Tibial artery (tissue), 4 donors: ENCODE measurements at regions not wholly inside any gene's neighbourhood (a gene's known extent, or its start where the extent isn't known, plus 50 kb on each side); places are given as distances from the start of the nearest gene placed in this dataset.

Experiments used
- DNase-seq, 2 donors: peaks; one replicate each; pipeline ENCODE4 v3.0.0-alpha.2; 2019
- H3K27ac ChIP-seq, 2 donors: fragments of 200-600 bp; sonication (generic) in 1 of 2; 1 replicate in 1 of 2; 2 replicates in 1 of 2; pipeline ENCODE4 v1.5.1; 2018 to 2019; ENCODE audit warnings: mild to moderate bottlenecking in 1 of 2
- H3K27me3 ChIP-seq, 2 donors: fragments of 200-600 bp; sonication (generic) in 1 of 2; one replicate each; pipeline versions ENCODE4 v1.5.1 to v1.6.0; 2016 to 2019
- H3K36me3 ChIP-seq, 3 donors: fragments of 200-600 bp; sonication (generic) in 2 of 3; one replicate each; pipeline ENCODE4 v1.5.1; 2016 to 2019; ENCODE audit warnings: mild to moderate bottlenecking in 2 of 3
- H3K4me1 ChIP-seq, 4 donors: fragments of 200-600 bp; sonication (generic) in 2 of 4; 1 replicate in 3 of 4; 2 replicates in 1 of 4; pipeline ENCODE4 v1.5.1; 2016 to 2019
- H3K4me3 ChIP-seq, 2 donors: fragments of 200-600 bp; sonication (generic) in 1 of 2; 1 replicate in 1 of 2; 2 replicates in 1 of 2; pipeline ENCODE4 v1.5.1; 2018 to 2019; ENCODE audit warnings: mild to moderate bottlenecking in 2 of 2
- H3K9me3 ChIP-seq, 3 donors: fragments of 200-600 bp; sonication (generic) in 1 of 3; one replicate each; pipeline ENCODE4 v1.5.1; 2016 to 2019
- intact Hi-C: fragments of 100-400 bp; cut with DNase I; formaldehyde crosslinking; loops from one replicate; pipeline ENCODE4 v1.15.0; 2023; ENCODE audit warnings: low total_unique reads
- TF ChIP-seq, protein P1 (sequence below), 2 experiments: fragments of 200-600 bp in 1 of 2; fragments of 450-650 bp in 1 of 2; IDR thresholded peaks; one replicate each; pipeline ENCODE4 v1.5.1; 2017 to 2019; ENCODE audit warnings: antibody characterized with exemption in 2 of 2, mild to moderate bottlenecking in 1 of 2, moderate library complexity in 1 of 2

DNA sequence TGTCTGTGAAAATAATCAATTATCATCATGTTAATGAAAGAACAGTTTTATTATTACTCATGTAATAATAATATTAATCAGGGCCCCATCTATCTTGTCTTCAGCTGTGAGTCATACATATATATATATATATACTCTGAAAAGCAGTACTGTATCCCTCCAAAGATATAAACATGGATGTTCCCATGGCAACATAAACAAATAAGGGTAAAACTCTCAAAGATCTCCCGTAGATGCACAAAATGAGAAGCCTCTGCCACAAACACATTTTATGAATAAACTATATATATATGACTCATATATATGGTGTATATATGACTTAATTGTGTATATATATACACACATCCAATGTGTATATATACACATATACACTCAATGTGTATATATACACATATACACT, 163.8 kb upstream of the ARHGEF26 start:
- no peaks in the 10 kb centered on the region for H3K27me3 ChIP-seq
- H3K27ac ChIP-seq, result no peak overlapping the region
- intact Hi-C loops, result no loop called here
- H3K4me3 ChIP-seq, result no peak overlapping the region
- TF ChIP-seq, protein P1, sequence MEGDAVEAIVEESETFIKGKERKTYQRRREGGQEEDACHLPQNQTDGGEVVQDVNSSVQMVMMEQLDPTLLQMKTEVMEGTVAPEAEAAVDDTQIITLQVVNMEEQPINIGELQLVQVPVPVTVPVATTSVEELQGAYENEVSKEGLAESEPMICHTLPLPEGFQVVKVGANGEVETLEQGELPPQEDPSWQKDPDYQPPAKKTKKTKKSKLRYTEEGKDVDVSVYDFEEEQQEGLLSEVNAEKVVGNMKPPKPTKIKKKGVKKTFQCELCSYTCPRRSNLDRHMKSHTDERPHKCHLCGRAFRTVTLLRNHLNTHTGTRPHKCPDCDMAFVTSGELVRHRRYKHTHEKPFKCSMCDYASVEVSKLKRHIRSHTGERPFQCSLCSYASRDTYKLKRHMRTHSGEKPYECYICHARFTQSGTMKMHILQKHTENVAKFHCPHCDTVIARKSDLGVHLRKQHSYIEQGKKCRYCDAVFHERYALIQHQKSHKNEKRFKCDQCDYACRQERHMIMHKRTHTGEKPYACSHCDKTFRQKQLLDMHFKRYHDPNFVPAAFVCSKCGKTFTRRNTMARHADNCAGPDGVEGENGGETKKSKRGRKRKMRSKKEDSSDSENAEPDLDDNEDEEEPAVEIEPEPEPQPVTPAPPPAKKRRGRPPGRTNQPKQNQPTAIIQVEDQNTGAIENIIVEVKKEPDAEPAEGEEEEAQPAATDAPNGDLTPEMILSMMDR (IDR thresholded peaks at IDR 0.05), result no peak
- no peaks in the 10 kb centered on the region for H3K9me3 ChIP-seq
- no peaks in the 10 kb centered on the region for H3K36me3 ChIP-seq
- no peak for DNase-seq
- peaks cover 0 to 10% (median 0%) of the 10 kb centered on the region in 4 donors for H3K4me1 ChIP-seq

DNA sequence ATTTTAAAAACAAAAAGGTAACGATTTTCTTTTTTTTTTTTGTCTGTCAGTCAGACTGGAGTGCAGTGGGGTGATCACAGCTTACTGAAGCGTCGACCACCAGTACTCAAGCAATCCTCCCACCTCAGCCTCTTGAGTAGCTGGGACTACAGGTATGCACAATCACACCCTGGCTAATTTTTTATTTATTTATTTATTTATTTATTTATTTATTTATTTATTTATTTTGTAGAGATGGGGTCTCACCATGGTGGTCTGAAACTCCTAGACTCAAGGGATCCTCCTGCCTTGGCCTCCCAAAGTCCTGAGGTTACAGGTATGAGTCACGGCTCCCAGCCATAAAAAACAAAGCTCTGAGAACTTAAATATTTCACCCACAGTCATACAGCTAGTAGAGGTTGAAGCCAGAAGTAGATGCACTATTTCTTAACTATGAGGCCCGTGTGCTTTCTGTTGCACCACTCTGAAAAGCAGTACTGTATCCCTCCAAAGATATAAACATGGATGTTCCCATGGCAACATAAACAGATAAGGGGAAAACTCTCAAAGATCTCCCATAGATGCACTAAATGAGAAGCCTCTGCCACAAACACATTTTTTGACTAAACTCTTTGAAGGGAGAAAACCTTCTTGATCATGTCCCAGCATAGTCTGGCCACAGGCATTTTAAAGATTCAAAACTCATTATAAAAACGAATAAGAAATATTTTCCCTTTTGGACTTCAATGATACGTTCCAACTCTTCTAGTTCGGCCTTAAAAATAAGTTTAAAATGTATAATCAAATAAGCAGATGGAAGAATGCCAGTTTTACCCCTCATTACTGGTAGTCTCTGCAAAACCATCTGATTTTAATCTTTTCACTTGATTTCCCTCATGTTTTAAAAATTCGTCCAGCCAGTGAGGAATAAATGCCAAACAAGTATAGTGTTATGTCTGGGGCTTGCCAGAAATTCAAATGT, 162.3 kb upstream of the ARHGEF26 start:
- Histone ChIP-seq H3K27ac (no peak overlapping the region), H3K36me3 (no peaks in the 10 kb centered on the region), H3K9me3 (no peaks in the 10 kb centered on the region), H3K27me3 (no peaks in the 10 kb centered on the region), H3K4me1 (peaks cover 0 to 10% (median 0%) of the 10 kb centered on the region in 4 donors), H3K4me3 (no peak overlapping the region)
- TF ChIP-seq, protein P1 (IDR thresholded peaks at IDR 0.05), result no peak
- intact Hi-C loops, result no loop called here
- DNase-seq, result no peak

DNA sequence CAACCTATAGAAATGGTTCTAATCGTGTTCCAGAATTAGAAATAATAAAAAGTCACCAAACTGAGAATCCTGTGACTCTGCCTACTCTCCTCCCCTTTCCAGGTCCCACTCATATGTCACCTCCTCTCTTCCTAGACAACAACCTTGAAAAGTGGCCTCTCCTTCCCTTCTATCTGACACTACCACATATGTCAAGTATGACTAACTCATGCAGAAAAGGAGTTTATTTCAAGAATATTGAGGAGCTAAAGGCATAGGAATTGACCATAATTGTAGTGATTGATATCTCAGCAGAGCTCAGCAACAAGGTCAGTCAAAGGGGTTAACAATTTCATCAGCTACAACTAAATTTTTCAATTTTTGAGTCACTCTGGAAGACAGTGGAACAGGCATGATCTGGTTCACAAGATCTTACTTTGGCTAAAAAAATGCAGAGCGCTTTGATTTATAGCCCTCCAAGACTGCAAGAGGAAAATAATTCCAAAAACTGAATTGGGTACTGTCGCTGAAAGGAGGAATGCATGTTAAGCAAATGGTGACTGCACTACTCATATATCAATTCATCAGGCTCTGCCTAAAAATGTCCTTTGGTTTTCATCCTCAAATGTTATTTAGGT, 160.6 kb upstream of the ARHGEF26 start:
- H3K4me1 ChIP-seq, result peaks cover 0 to 10% (median 0%) of the 10 kb centered on the region in 4 donors
- no peaks in the 10 kb centered on the region for H3K36me3 ChIP-seq
- H3K4me3 ChIP-seq, result no peak overlapping the region
- DNase-seq, result no peak
- no peak overlapping the region for H3K27ac ChIP-seq
- no peaks in the 10 kb centered on the region for H3K27me3 ChIP-seq
- intact Hi-C loops, result no loop called here
- no peaks in the 10 kb centered on the region for H3K9me3 ChIP-seq
- TF ChIP-seq, protein P1 (IDR thresholded peaks at IDR 0.05), result no peak

DNA sequence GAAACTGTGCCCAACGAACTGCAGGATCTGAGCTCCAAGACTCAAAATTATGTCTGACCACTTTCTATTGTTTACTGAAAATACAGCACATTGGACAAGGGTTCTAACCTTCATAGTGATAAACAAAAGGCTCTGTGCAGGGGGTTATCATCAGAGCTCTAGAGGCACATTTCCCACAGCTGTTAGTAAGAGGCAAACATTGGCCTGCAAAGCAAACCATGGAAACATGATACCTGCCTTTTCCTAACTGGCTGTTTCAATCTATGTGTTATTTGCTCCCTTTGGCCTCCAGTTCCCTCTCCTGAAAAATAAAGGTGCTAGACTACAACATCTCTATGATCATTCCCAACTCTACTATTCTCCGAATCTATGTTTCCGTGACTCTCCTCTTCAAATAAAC, 159.7 kb upstream of the ARHGEF26 start:
- intact Hi-C loops, result no loop called here
- no peaks in the 10 kb centered on the region for H3K27me3 ChIP-seq
- H3K4me1 ChIP-seq, result peaks cover 0 to 10% (median 0%) of the 10 kb centered on the region in 4 donors
- no peaks in the 10 kb centered on the region for H3K9me3 ChIP-seq
- H3K4me3 ChIP-seq, result no peak overlapping the region
- no peak for DNase-seq
- no peak overlapping the region for H3K27ac ChIP-seq
- TF ChIP-seq, protein P1 (IDR thresholded peaks at IDR 0.05), result no peak
- no peaks in the 10 kb centered on the region for H3K36me3 ChIP-seq

DNA sequence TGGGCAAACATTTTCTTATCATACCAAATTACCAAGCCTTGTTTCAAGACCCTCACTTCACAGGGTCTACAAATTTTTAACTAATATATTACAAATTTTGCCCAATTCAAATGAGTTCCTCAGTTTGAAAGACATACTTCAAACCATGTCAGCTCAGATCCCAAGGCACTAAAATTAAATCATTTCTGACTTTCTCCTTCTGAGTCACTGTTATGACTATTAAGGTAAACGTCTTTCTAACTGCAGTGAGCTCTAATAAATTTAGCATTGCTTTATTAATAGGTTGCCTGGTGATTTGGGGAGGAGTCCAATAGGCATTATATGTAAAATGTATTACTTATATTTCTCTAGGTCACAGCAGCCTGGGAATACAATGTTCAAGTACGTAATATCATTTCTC, 158.2 kb upstream of the ARHGEF26 start:
- no peak overlapping the region for H3K27ac ChIP-seq
- TF ChIP-seq, protein P1 (IDR thresholded peaks at IDR 0.05), result no peak

More for the DNA sequence above, 158.2 kb upstream of the ARHGEF26 start:
- intact Hi-C loops, result no loop called here
- no peaks in the 10 kb centered on the region for H3K27me3 ChIP-seq
- no peak overlapping the region for H3K4me3 ChIP-seq
- H3K9me3 ChIP-seq, result no peaks in the 10 kb centered on the region
- no peaks in the 10 kb centered on the region for H3K36me3 ChIP-seq
- peaks cover 0 to 10% (median 0%) of the 10 kb centered on the region in 4 donors for H3K4me1 ChIP-seq
- DNase-seq, result no peak
